NCI-H510A treated with DMSO at 0.1 percent for 48 hours (cell line): ENCODE measurements at regions not wholly inside any gene's neighbourhood (a gene's known extent, or its start where the extent isn't known, plus 50 kb on each side); places are given as distances from the start of the nearest gene placed in this dataset.
"Not testable (repeated sequence)": the region's sequence is repeated elsewhere in the genome, so short reads cannot be mapped to it uniquely, and the experiment has no call there.

Experiments used
- DNase-seq: peaks from one replicate; lab custom pipeline; 2025; lab: John Stamatoyannopoulos, UW

- DNase-seq: no peak
Observed at GRCh38 chr5:50343715-50344114, 97.4 kb downstream of the EMB start.

DNA sequence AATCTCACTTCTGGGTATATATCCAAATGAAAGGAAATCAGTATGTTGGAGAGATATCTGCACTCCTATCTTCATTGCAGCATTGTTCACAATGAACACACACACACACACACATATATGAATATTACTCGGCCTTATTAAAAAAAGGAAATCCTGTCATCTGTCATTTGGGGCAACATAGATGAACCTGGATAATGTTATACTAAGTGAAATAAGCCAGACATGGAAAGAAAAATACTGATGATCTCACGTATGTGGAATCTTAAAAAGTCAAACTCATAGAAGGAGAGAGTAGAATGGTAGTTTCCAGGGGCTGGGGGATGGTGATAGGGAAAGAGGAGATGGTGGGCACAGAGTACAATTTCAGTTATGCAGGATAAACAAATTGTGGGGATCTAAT, 100.3 kb downstream of the EMB start:
- no peak for DNase-seq

- DNase-seq: not testable (repeated sequence)
Observed at GRCh38 chr5:50330633-50331032, 110.5 kb downstream of the EMB start.

- no peak for DNase-seq
Observed at GRCh38 chr5:50328193-50328729, 112.8 kb downstream of the EMB start.

- DNase-seq: peak; percentile 8
Observed at GRCh38 chr5:50325237-50325832, 115.8 kb downstream of the EMB start.

DNA sequence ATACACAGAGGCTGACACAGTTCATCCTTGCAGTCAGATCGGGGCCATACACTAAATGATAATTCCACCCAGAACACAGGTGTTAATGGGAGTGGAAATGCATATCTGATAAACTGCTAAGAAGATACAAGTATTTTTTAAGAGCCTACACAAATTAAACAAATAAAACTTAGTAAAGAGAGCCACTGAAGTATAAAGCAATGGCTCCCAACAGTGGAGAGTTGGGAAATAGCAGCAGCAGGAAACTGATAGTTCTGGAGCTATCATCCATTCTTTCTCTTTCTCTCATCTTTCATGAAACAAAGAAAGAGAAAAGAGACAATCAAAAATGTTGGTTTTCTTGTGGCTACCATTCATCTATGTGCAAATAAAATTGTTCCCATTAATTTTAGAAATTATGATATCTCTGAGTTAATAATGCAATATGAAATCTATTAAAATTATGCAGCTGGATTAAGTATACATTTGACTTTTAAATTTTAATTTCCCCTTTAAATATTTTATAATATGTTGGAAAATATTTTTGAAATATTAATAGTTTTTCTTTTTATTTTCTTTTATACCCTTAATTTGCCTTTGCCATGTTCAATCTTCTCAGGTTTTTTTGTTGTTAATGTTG, 120.8 kb downstream of the EMB start:
- DNase-seq: no peak

GRCh38 chr5:50318220-50318619, 122.9 kb downstream of the EMB start:
- no peak for DNase-seq

- DNase-seq: not testable (repeated sequence)
Observed at GRCh38 chr5:50306488-50306887, 134.6 kb downstream of the EMB start.

- DNase-seq: no peak
Observed at GRCh38 chr5:50302815-50303490, 138.1 kb downstream of the EMB start.

GRCh38 chr5:50301756-50302155, 139.3 kb downstream of the EMB start:
- no peak for DNase-seq

GRCh38 chr5:50300878-50301277, 140.2 kb downstream of the EMB start:
- DNase-seq: no peak

GRCh38 chr5:50299896-50300295, 141.2 kb downstream of the EMB start:
- no peak for DNase-seq

- DNase-seq: no peak
Observed at GRCh38 chr5:50292735-50293394, 148.2 kb downstream of the EMB start.

DNA sequence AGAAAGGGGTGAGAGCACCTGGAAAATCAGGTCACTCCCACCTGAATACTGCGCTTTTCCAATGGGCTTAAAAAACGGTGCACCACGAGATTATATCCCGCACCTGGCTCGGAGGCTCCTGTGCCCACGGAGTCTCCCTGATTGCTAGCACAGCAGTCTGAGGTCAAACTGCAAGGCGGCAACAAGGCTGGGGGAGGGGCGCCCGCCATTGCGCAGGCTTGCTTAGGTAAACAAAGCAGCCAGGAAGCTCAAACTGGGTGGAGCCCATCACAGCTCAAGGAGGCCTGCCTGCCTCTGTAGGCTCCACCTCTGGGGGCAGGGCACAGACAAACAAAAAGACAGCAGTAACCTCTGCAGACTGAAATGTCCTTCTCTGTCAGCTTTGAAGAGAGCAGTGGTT, 160.6 kb downstream of the EMB start:
- not testable (repeated sequence) for DNase-seq
